ENCODE measurements at regions not wholly inside any gene's neighbourhood (a gene's known extent, or its start where the extent isn't known, plus 50 kb on each side); places are given as distances from the start of the nearest gene placed in this dataset.
"Not testable (repeated sequence)": the region's sequence is repeated elsewhere in the genome, so short reads cannot be mapped to it uniquely, and the experiment has no call there.

DNA sequence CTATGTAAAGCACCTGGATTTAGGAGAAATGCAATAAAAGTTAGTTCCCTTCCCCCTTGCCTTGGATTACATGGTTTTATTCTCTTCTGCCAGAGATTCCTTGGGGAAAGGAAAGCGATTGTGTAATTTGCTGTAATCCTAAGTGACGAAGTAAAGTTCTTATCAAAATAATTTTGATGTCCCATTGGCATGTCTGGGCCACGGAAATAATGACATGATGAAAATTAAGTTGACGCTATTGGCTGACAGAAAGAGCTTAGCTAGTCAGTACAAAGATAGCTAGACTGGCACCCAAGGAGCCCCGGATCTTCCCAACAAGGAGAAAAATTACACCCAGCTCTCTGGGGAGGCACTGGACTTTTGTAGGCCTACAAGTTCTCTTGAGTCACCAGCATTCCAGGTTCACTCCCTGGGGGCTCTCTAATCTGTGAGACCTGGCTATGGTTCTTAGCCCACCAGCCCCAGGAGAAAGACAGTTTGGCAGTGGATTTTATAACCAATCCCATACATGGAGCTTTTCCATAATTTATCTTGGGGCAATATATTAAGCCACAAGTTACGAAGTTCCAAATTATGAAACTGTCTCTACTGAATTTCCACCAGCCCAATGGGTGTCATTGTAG, 59.9 kb downstream of the FOXA2 start:
- intact Hi-C loops (cut with DNase I), result no loop called here
- no peak for DNase-seq
- Histone ChIP-seq H3K27ac (no peak overlapping the region), H3K9me3 (no peaks in the 10 kb centered on the region), H3K27me3 (ENCODE audit: insufficient read depth in 3 of 3, low read length in 2 of 3) (peaks cover 0 to 3% (median 0%) of the 10 kb centered on the region in 3 donors), H3K36me3 (ENCODE audit: insufficient read depth in 1 of 2, low read depth in 1 of 2) (no peaks in the 10 kb centered on the region), H3K4me1 (no peaks in the 10 kb centered on the region), H3K4me3 (no peak overlapping the region)
- ATAC-seq, result no peak
- WGBS, 3 donors, result 65 to 71% (median 67%) methylated on average over 6 of the region's 6 CpGs
- TF ChIP-seq, protein P1, sequence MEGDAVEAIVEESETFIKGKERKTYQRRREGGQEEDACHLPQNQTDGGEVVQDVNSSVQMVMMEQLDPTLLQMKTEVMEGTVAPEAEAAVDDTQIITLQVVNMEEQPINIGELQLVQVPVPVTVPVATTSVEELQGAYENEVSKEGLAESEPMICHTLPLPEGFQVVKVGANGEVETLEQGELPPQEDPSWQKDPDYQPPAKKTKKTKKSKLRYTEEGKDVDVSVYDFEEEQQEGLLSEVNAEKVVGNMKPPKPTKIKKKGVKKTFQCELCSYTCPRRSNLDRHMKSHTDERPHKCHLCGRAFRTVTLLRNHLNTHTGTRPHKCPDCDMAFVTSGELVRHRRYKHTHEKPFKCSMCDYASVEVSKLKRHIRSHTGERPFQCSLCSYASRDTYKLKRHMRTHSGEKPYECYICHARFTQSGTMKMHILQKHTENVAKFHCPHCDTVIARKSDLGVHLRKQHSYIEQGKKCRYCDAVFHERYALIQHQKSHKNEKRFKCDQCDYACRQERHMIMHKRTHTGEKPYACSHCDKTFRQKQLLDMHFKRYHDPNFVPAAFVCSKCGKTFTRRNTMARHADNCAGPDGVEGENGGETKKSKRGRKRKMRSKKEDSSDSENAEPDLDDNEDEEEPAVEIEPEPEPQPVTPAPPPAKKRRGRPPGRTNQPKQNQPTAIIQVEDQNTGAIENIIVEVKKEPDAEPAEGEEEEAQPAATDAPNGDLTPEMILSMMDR (IDR thresholded peaks at IDR 0.05), result no peak

DNA sequence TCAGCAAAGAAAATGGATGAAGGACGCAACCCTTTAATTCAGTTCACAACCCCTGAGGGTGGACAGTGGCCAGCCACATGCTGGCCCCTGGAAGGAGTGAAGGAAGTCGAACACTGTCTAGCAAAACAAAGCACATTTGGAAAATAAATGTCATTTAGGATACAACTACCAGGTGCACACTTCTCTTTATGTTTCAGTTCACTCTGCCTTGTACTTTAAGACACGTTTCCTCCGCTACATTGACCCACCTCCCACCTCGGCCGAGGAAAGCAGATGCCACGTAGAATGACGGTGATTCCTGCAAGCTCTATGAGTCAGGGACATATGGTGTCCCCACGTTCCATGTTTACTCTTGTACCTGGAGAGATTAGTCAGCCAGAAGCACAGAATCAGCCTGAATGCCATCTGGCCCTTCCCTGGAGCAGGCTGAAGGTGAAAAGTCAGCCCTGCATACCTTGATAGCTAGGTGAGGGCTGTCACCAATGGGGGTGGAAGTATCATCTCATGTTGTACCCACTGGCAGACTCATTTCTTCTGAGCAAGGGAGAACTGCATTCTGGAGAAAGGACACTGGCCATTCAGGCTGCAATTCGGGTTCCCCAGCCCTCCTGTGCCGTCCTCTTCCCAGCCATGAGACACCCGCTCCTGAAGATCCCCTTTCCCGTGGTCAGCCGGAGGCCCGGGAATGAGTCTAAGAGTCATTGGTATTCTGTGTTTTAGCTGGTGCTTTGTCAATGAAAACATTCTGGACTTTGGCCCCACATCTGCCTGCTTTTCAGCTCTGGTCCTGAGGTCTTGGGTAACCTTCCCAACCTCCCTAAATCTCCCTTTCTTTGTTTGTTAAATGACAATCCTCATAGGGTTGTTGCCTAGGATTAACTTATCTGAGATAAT, 60.6 kb downstream of the FOXA2 start:
- Histone ChIP-seq H3K9me3 (no peaks in the 10 kb centered on the region), H3K27ac (no peak overlapping the region), H3K27me3 (ENCODE audit: insufficient read depth in 3 of 3, low read length in 2 of 3) (peaks cover 0 to 3% (median 0%) of the 10 kb centered on the region in 3 donors), H3K4me1 (no peaks in the 10 kb centered on the region), H3K36me3 (ENCODE audit: insufficient read depth in 1 of 2, low read depth in 1 of 2) (no peaks in the 10 kb centered on the region), H3K4me3 (no peak overlapping the region)
- intact Hi-C loops (cut with DNase I), result no loop called here
- TF ChIP-seq, protein P1 (IDR thresholded peaks at IDR 0.05), result no peak
- WGBS, 3 donors, result 76 to 86% (median 83%) methylated on average over 15 of the region's 15 CpGs
- no peak for DNase-seq
- ATAC-seq, result no peak

DNA sequence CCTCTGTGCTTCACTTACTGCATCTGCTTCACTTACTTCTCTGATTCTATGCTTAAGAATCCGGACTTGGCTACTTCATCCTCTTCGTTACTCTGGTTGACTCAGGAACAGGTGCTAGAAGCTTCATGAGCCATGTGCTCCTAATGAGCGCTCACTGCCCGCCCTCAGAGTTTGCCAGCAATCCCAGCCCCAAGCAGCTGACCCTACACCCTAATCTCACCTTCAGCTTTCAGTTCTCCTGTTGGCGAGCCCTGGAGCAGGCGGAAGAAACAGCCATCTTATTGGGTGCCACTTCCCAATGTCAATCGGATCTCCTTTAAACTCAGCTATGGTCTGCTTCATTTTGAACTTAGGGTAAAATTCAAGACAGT, 61.3 kb downstream of the FOXA2 start:
- WGBS, 3 donors, result 77 to 86% (median 81%) methylated on average over 7 of the region's 7 CpGs
- DNase-seq, result no peak
- peaks cover 0 to 8% (median 1%) of the 10 kb centered on the region in 3 donors for H3K27me3 ChIP-seq (ENCODE audit: insufficient read depth in 3 of 3, low read length in 2 of 3)
- no peak overlapping the region for H3K4me3 ChIP-seq
- TF ChIP-seq, protein P1 (IDR thresholded peaks at IDR 0.05), result no peak
- ATAC-seq, result no peak
- H3K9me3 ChIP-seq, result no peaks in the 10 kb centered on the region
- H3K36me3 ChIP-seq (ENCODE audit: insufficient read depth in 1 of 2, low read depth in 1 of 2), result no peaks in the 10 kb centered on the region
- no peaks in the 10 kb centered on the region for H3K4me1 ChIP-seq
- intact Hi-C loops (cut with DNase I), result no loop called here
- no peak overlapping the region for H3K27ac ChIP-seq

DNA sequence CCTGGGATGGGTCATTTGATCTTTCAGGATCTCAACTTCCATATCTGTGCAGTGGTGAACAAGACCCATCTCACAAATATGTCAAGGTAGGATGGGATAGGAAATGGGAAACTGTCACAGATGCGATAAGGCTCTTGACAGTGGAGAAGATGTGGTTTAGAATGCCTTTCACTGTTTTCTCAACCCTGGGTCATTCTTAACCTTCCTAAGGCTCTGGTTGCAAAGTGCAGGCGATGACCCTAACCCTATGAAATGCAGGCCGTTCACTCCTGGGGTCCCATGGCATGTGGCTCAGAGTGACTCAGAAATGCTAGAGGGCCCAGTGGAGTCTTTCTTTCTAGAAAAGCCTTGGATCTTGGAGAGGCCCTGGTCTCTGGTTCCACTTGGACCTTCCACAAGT, 61.7 kb downstream of the FOXA2 start:
- ATAC-seq (no peak), DNase-seq (no peak)
- TF ChIP-seq, protein P1 (IDR thresholded peaks at IDR 0.05), result no peak
- H3K9me3 ChIP-seq, result no peaks in the 10 kb centered on the region
- H3K27me3 ChIP-seq (ENCODE audit: insufficient read depth in 3 of 3, low read length in 2 of 3), result peaks cover 0 to 8% (median 1%) of the 10 kb centered on the region in 3 donors
- intact Hi-C loops (cut with DNase I), result no loop called here
- H3K4me1 ChIP-seq, result no peaks in the 10 kb centered on the region
- H3K27ac ChIP-seq, result no peak overlapping the region
- 82 to 91% (median 90%) methylated on average over 3 of the region's 3 CpGs for WGBS, 3 donors
- H3K36me3 ChIP-seq (ENCODE audit: insufficient read depth in 1 of 2, low read depth in 1 of 2), result no peaks in the 10 kb centered on the region
- H3K4me3 ChIP-seq, result no peak overlapping the region

DNA sequence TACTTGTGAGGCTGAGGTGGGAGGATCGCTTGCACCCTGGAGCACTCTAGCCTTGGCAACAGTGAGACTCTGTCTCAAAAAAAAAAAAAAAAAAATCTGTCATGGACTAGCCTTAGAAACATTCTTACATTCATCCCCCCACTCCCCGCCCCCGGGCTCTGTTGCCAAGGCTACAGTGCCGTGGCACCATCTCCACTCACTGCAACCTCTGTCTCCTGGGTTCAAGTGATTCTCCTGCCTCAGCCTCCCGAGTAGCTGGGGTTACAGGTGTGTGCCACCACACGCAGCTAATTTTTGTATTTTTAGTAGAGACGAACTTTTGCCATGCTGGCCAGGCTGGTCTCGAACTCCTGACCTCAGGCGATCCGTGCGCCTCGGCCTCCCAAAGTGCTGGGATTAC, 62.4 kb downstream of the FOXA2 start:
- intact Hi-C loops (cut with DNase I); H3K4me1 ChIP-seq; H3K4me3 ChIP-seq; H3K36me3 ChIP-seq (ENCODE audit: insufficient read depth in 1 of 2, low read depth in 1 of 2); H3K27me3 ChIP-seq (ENCODE audit: insufficient read depth in 3 of 3, low read length in 2 of 3); ATAC-seq; H3K27ac ChIP-seq; H3K9me3 ChIP-seq; DNase-seq: not testable (repeated sequence)
- WGBS, 3 donors, result 89 to 90% (median 90%) methylated on average over 12 of the region's 12 CpGs
